HCEC 1CT (cell line): ENCODE measurements at regions not wholly inside any gene's neighbourhood (a gene's known extent, or its start where the extent isn't known, plus 50 kb on each side); places are given as distances from the start of the nearest gene placed in this dataset.
"Not testable (repeated sequence)": the region's sequence is repeated elsewhere in the genome, so short reads cannot be mapped to it uniquely, and the experiment has no call there.

Experiments used
- DNase-seq: peaks from one replicate; pipeline ENCODE4 v3.0.0-alpha.2; 2017

DNA sequence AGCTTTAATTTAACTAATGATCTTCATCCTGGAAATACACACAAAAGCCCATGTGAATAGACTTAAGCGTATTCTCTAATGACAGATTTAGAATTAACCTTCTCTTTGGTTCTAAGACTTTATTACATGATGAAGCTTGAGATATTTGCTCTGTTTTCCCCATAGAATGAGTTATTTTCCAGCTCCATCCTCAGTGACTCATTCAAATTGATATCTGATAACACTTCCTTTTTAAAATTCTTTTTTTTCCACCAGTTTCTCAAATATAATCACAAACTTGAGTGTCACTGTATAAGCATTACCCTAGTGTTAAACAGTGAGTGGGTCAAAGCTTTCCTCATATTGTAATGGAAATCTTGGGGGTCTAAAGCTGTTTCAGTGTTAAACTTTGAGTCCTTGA is 535.8 kb downstream of the KCNA4 start:
- no peak for DNase-seq

DNA sequence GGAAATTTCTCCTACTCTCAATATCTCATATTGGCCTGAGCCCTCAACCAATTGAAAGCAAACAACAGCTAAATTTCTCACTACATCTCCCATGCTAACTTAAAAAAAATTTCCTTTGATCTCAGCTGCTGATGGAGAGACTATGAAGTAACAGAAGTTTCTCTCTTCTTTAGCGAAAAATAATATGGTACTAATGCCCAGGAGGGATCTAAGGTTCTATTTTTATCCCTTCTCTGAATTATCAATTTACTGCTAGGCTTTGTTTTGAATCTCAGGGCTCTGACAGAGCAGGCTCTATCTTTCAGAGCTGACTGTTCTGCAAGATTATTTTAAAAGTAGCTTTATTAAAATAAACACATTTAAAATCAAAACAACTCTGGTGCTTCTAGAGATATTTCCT is 558.6 kb downstream of the KCNA4 start:
- no peak for DNase-seq

DNA sequence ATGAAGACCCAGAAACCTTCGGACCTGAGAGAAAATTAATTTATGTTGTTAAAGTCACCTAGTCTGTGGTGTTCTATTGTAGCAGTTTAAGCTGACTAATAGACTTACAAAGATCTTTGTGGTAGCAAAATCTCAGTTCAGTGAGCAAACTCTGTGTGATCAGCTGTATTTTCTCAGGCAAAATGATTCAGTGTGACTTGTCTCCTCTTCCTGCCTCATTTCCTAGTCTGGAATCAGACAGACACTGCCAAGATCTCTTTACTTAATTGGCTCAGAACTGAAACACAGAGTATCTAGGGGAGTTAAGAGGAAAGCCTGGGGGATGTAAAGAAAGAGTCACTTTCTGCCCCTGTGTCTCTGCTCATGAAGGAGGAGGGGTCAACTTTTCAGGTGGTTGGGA is 564.7 kb downstream of the KCNA4 start:
- peak; percentile 55 for DNase-seq

DNA sequence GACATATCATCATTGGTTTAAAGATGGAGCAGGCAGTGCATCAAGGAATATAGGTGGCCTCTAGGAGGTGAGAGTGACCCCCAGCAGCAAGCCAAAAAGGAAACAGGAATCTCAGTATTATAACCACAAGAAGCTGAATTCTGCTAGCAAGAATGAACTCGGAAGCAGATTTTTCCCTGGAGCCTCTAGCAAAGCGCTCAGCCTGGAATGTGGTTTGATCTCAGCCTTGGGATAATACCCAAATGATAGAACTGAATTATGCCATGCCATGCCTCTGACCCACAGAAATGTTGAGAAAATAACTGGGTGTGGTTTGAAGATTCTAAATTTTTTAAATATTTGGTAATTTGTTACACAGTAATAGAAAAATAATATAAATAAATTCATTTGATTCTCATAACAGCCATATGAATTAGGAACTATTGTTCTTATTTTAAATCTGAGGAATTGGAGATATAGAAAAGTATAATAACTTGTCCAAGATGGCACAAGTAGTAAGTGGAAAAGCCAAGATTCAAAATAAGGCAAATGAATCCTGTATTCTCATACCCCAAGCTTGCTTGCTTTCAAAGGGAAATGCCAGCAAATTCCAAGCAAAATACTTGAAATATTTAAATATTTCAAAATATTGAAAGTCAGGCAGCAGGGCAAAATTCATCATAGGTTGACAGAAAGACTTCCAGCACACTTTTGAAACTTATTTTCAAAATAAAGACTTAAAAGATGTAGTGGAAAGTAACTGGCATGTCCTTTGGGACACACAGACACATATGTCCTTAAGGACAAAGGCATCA is 567.4 kb downstream of the KCNA4 start:
- no peak for DNase-seq

DNA sequence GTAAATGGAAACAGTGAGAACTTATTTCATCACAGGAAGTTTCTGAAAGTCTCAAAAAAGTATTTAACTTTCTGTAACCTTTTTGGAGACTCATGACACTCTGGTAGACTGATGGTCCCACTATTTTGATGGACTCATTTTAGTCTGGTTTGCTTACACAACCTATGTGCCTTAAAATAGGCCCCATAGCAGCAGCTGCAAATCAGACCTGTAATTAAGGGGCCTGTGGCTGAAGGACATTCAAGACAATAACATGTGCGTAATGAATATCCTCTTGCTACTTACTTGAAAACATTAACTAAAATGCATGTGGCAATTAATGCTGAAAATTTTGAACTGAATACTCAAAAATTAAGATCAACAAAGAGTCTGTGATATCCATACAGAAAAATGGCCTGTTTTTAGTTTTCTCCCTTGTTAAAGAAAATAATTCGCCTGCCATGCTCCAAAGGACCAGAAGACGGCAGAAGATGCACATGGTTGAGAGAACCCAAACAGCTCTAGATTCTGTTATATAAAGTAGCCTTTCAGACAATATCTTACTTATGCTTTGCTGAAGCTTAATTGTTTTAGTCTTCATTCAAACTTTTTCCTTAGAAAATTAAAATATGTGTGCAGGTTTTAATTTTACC is 568.5 kb downstream of the KCNA4 start:
- DNase-seq, result peak; percentile 30

DNA sequence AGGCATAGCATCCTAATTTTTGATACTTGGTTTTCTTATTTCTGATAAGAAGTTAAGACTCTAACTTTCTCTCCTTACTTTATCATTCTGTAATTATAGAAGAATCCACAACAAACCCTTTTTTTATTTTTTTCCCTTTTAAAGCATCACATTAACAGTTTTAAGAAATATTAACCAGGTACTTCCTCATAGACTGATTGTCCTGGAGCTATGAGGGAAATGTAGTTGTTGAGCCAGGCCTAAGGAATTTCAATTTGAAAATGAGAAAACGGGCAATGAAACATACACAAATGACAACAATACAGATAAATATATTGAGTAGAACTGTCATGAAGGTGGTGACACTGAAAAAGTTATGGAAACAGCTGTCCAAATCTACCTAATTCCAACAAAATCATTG is 569.0 kb downstream of the KCNA4 start:
- no peak for DNase-seq

DNA sequence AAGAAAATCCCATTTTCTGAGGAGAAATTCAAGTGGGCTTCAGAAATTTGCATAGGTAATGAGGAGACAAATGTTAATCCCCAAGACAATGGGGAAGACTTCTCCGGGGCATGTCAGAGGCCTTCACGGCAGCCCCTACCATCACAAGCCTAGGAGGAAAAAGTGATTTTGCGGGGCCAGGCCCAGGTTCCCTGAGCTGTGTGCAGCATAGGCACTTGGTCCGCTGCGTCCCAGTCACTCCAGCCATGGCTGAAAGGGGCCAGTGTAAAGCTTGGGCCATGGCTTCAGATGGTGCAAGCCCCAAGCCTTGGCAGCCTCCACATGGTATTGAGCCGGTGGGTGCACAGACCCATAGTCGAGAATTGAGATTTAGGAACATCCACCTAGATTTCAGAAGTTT is 570.7 kb downstream of the KCNA4 start:
- DNase-seq, result no peak

DNA sequence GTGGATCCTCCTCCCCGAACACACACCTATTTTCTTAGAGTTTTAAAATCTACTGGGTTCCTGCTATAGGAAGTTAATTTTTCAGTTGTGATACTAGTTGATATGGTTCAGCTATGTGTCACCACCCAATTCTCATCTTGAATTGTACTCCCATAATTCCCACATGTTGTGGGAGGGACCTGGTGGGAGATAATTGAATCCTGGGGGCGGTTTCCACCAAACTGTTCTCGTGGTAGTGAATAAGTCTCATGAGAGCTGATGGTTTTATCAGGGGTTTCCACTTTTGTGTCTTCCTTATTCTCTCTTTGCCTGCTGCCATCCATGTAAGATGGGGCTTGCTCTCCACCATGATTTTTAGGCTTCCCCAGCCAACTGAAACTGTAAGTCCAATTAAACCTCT is 571.6 kb downstream of the KCNA4 start:
- DNase-seq, result not testable (repeated sequence)

DNA sequence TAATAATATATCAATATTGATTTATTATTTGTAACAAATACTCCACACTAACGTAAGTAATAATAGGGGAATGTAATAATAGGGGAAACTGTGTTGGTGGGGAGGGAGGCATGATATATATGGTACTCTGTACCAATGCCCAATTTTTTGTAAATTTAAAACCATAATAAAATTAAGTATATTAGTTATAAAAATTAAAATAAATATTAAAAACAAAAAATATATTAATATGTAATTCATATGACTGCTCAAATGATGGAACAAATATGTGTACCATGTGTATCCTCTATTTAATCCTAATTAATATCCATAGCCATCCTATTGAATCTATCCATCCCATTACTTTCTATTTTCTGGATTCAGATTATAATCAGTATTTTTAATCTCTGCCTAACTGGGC is 578.0 kb downstream of the KCNA4 start:
- DNase-seq, result no peak

DNA sequence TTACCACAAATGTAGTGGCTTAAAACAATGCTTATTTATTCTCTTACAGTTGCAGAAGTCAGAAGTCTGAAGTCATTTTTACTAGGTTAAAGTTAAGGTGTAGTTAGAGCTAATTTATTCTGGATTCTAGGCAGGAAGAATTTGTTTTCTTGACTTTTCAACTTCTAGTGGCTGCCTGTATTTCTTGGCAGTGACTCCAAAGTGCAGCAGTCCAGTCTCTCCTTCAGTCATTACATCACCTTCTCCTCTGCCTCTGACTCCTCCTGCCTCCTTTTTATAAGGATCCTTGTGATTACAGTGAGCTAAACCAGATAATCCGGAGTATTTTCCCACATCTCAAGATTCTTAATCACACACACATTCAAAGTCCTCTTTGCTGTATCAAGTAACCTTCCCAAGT is 581.4 kb downstream of the KCNA4 start:
- DNase-seq, result no peak

DNA sequence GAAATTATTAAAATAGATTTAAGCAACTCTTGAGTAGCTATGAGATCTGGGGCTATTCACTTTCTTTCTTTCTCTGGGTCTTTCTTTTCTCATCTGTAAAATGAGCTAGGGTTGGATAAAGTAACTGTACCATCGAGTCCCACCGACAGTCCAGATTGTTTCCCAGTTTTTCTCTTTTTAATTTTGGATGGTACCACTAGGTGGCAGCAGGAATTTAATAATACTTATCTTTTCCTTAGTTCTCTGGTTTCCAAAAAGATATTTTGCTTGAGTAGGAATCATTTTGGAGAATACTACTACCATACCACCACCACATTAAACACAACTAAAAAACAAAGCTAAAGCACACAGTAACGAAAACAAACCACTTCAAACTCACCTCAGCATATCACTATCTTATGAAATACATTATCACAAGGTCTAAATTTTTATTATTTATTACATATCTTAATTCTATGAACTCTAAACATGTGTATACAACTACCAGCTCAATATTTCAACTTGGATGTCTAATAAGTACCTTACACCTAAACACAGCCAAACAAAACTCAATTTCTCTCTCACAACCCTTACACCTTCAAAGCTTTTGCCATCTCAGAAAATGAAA is 584.0 kb downstream of the KCNA4 start:
- DNase-seq, result peak; percentile 3

DNA sequence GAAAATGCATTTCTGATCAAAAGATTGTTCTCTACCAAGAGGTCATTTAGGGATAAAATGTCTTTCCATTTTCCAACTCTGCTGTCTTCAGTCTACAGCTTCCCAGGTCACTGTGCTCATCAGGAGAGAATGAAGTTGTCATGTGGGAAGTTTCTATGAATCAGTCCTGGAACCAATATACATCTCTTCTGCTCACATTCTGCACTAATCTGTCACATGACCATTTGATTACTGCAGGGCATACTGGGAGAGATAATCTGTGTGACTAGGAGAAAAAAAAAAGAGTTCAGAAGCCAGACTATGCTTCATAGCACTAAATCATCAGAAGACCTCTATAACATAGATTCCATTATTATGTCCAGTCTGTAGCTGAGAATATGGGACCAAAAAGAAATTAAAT is 611.5 kb downstream of the KCNA4 start:
- no peak for DNase-seq

DNA sequence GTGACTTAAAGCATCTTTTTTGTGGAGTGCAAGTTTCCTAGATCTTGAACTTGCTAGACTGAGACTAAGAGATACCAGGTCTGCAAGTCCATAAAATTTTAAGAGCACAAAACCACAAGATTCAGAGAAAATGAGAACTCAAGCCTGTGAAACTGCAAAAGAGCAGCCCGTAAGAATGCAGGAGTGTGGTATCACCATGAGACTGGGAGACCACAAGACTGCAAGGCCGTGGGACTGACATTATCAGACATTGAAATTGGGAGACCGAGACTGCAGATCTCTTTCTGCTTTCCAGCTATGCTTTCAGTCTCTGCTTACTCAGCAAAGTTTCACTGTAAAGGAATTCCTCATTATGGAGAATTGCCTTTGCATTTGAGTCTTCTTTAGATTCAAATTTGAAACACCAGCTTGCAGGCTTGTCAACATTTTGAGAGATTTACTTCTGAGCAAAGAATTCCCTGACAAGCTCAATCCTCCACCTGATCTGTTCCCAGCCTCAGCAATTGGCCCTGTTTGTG is 621.2 kb downstream of the KCNA4 start:
- no peak for DNase-seq

DNA sequence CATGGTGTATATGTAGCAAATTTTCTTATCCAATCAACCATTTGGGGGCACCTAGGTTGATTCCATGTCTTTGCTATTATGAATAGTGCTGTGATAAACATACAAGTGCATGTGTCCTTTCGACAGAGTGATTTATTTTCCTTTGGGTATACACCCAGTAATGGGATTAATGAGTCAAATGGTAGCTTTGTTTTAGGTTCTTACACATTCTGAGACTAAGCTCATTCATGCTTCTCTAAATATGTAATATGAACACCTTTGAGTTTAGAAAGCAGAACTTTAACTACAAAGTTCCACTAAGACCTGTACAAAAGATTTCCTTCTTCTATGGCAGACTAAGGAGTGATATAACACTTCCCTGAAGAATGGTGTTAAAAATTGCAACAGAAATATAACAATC is 627.0 kb downstream of the KCNA4 start:
- DNase-seq, result no peak

DNA sequence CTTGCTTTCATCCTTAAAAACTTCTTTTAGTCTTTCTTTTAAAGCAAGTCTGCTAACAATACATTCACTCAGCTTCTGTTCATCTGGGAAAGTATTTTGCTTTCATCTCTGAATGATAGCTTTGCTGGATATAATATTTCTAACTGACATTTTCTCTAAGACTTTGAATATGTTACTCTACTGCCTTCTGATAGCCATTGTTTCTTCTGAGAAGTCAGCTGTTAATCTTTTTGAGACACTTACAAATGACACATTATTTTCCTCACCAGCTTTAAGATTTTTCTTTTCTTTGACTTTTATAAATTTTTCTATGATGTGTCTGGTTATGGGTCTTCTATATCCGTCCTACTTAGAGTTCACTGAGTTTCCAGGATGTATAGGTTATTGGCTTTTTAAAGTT is 643.1 kb downstream of the KCNA4 start:
- no peak for DNase-seq

DNA sequence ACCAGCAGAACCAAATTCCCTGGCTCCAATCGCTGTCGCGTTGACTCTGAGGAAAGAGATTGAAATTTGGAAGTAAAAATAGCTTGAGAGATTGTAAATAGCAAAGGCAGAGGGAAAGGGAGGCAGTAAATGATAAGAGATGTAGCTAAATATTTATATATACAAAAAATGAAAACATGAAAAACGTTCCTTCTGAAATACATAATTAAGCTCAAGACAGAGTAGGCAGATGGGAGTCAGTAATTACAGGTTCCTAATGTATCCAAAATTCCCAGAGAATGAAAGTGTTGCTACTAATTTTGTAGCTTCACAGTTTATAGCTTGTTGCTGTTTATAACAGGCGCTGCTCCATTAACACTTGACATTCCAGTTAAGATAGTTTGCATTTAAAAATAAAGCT is 648.7 kb downstream of the KCNA4 start:
- DNase-seq, result no peak

DNA sequence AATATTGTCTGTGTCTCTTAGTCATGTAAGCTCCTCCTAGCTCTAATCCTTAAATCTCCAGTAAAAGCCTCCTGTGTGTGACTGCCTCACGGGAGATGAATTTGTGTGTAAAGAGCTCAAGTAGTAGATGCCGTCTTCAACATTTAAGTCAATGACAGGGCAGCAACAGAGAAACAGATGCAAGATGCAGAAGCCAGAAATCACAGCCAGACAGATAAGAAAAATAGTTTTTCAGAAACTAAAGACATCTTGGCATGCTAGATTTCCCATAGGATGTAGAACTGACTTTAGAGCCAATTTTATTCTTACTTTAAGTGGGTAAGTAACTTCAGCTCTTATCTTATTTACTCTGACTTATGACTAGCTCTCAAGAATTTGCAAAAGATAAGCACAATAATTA is 652.8 kb downstream of the KCNA4 start:
- DNase-seq, result no peak

DNA sequence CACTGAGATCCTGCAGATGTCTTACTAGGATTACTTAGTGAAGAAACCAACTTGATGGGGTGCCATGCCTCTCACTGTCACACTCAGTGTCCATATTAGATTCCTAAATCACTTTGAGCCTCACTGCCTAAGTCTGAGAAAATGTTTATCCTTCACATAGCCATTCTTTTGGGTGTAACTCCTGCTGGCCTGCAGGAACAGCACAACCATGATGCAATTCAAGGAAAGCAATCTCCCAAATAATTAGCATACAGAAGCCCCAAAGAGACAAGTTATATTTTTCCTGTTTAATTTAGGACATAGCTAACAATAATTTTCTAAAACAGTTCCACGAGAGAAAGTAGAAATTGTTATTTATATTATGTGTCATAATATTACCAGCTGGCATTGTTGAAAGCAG is 655.5 kb downstream of the KCNA4 start:
- DNase-seq, result no peak

DNA sequence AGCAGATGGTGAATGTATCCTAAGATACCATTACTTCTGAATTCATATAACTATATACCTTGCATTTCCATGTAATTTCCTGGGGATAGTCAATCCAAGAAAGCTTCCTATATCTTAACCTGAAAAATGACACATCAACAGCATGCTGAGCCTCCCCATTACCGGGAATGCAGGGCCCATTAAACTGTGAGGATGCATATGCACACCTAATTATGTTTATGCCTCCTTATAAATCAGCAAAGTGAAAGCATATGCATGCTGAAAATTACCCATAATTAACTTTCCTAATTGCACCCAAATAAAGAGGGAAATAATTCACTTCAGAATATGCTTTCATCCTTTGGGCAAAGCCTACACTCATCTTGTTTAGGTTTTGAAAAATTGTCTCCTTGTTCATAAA is 663.0 kb downstream of the KCNA4 start:
- DNase-seq, result no peak

DNA sequence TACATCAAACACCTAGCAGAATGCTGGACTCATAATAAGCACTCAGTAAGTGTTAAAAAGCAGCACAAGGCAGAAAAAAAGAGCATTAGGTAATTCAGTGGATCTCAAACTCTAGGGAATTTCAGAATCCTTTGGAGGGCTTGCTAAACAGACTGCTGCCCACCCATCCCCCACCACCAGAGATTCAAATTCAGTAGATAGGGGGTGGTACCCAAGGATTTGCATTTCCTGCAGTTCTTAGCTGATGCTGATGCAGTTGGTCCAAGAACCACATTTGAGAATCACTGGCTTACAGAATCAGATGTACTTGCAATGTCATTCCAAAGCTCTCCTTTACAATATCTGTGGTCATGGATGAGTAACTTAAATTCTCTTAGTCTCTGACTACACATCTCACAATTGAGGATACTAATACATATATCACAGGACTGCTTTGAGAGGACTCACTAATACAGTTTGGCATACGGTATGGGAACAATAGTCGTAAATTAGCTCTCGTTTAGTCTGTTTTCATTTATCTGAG is 664.5 kb downstream of the KCNA4 start:
- no peak for DNase-seq

DNA sequence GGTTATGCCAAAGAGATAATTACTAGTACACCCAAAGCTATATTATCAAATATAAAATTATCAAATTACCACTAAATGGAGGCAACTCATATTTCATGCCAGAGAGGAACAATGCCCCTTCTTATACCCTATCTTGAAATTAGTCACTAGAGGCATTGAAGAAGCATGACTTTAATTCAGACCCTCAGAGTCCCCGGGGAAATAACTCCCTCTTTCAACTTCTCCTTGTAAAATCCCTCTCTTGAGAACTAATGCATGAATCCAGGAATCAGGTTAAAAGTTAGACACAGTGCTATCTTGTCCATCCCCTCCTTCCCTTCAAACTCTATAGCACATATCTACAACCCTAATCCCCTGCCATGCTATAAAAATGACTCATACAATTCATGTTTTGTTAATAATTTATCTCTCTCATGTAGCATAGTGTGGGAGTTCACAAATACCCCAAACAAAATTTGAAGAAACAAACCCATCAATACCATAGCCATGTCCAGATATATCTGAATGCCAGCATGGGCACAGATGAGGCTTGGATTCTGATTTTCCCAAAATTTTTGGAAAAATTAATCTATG is 665.4 kb downstream of the KCNA4 start:
- no peak for DNase-seq

DNA sequence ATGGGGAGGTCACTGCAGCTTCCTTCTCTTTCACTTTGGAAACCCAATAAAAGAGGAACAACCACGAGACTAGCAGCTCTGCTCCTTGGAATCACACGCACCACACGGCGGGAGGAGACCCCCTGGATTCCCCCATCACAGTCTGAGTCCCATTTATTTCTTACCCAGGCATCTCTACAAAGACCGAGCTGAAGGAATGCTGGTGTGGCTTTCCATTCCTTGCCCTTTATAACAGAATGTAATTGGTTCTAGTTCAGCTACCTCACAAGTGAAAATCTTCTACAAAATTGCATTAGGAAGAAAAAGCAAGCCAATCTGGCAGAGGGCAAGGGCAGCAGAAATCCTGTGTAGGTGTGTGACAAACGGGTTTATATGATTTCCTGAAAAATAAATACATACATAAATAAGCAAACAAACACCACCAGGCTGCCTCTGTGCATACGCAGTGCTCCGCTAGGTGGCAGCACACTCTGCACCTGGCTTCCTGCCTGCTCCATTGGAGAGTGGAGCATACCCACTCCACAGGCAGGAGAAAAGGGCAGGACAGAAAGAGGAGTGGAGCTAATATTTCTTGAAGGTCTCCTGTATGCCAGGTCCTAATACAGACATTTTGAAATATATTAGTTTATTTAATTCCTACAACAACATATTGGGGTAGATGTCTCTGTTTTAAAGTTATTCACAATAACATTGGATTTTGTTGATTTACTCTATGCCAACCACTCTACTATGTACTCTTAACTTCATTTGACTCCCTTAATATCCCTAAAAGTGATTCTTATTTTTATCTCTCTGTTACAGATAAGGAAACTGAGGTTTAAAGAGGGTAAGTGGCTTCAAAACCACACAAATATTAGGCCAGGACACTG is 673.1 kb downstream of the KCNA4 start:
- DNase-seq, result peak; percentile 40
